GM10266 (cell line): ENCODE measurements at regions not wholly inside any gene's neighbourhood (a gene's known extent, or its start where the extent isn't known, plus 50 kb on each side); places are given as distances from the start of the nearest gene placed in this dataset.

ENCODE experiments used
- DNase-seq: peaks from one replicate; pipeline ENCODE4 v3.0.0; 2012; ENCODE audit errors: extremely low spot score
- TF ChIP-seq, protein P1 (sequence below): IDR thresholded peaks from 2 replicates; pipeline ENCODE4 v1.5.1; 2012; ENCODE audit warnings: mild to moderate bottlenecking, low read depth; ENCODE audit not compliant: control insufficient read depth, insufficient read depth; ENCODE audit errors: missing control alignments

DNA sequence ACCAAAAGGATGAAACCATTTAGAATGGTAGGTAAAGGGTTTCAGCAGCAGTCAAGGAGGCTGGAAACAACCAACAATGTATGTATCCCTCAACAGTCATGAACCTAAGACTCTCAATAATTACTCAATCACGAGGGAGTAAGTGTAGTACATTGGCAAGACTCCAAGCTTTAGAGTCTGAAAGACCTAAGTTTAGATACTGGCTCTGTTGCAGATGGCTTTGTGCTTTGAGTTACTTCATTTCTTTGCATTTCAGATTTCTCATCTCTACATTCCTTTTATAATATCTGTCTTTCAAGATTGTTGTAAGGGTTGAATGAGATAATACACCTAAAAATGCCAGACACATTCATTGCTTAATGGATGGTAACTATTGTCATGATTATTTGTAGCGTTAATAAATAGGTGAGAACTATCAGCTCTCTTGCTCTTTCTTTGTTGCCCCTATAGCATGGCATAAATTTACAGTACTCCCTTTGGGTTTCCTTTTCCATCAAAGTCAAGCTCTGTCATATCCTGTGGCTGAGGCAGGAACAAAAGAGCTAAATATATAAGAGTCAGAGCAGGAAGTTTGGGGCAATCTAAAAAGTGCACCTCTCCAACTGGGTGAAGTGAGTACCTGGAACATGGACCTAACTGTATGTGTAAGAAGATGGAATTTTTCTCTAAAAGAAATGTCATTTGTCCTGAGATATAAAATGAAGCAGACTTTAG is 228.2 kb upstream of the ZC3H12C start:
- TF ChIP-seq, protein P1, sequence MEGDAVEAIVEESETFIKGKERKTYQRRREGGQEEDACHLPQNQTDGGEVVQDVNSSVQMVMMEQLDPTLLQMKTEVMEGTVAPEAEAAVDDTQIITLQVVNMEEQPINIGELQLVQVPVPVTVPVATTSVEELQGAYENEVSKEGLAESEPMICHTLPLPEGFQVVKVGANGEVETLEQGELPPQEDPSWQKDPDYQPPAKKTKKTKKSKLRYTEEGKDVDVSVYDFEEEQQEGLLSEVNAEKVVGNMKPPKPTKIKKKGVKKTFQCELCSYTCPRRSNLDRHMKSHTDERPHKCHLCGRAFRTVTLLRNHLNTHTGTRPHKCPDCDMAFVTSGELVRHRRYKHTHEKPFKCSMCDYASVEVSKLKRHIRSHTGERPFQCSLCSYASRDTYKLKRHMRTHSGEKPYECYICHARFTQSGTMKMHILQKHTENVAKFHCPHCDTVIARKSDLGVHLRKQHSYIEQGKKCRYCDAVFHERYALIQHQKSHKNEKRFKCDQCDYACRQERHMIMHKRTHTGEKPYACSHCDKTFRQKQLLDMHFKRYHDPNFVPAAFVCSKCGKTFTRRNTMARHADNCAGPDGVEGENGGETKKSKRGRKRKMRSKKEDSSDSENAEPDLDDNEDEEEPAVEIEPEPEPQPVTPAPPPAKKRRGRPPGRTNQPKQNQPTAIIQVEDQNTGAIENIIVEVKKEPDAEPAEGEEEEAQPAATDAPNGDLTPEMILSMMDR = no peak
- peak; percentile 34 for DNase-seq

DNA sequence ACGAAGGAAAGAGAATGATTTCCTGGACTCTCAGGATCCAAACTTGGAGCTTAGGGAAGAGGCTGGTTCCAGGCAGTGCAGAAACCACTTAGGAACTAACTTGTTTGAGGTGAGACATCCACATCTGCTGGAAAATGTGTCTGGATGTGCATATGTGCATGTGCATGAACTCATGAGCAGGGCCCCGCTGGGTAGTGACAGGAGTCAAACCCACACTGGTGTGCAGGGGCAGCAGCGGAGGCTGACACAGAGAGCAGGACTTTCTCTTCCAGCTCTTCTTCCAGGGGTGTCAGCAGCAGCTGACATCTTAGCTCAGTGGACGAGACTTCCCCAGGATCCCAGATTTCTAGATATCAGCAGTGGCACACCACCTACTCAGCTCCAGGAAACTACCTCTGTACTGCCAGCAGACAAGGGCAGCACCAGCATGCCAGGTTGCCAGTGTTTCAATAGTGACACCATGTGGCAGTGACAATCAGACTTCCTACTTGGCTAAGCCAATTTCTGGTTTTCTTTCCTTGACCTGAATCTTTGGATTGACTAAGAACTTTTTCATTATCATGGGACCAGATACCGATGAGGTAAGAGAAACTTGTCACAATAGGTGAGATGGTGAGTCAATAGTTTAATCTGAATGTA is 227.5 kb upstream of the ZC3H12C start:
- no peak for DNase-seq
- TF ChIP-seq, protein P1 = peak; percentile 32

DNA sequence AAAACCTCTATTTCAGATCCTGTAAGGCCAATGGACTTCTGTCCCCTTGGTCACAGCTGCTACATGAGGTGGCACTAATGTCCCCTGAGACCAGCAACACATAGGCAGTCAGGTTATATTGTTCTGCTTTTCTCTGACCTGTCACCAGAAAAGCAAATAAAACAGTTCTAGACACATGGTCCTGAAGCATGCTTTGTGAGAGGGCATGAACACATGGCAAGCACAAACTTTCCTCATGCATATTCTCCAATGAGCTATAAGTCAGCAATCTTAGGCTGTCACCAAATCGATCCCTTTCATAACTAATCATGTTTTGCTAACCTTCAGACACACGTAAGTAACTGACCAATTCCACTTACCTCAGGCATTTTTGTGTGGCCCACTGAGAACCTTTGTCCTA is 225.4 kb upstream of the ZC3H12C start:
- TF ChIP-seq, protein P1 = no peak
- DNase-seq = no peak

DNA sequence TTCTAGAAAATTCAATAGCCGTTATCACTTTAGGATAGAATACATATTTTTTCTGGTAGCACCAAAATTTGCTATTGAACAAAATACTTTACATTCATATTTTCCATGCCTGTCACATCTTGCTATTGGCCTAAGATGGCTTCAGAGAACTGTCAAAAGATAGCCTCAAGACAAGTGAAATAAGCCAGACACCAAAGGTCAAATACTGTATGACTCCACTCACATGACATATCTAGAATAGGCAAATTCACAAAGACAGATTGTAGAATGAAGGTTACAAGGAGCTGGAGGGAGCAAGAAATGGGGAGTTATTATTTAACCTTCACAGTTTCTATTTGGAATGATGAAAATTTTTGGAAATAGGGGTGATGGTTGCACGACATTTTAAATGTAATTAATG is 223.7 kb upstream of the ZC3H12C start:
- no peak for DNase-seq
- TF ChIP-seq, protein P1 = no peak

DNA sequence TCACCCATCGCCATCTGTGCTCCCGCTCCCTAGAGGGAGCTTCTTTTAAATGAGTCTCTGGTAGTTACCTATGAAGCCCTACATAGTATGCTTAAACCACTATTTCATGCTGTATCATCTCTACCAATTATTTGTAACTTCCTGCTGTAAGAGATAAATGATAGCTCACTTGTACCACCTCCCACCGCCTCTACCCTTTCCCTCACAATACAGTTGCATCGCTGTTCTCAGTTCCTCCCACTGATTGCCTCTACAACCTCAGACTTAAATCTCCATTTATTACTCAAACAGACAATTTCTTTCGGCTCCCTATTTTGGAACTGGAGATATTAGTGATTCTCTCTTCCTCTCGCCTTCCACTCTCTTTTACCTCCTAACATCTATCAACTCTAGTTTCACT is 222.9 kb upstream of the ZC3H12C start:
- TF ChIP-seq, protein P1 = no peak
- no peak for DNase-seq

DNA sequence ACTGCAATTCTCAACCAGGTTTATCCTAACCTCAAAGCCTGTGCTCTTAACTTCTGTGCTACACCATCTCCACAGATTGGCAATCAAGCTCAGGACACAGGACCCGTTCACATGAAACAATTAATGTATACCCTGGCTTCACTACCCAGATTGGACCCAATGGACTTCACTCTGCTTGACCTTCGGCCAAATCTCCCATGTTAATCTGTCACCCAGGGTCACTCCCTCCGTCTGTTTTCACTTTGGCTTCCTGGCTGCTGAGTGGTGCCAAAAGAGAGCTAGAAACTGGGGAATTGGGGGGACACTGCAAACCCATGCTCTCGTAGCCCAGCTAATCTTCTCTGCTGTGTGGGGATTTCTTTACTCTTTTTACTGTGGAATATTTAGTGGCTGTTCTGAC is 216.1 kb upstream of the ZC3H12C start:
- TF ChIP-seq, protein P1 = no peak
- no peak for DNase-seq

DNA sequence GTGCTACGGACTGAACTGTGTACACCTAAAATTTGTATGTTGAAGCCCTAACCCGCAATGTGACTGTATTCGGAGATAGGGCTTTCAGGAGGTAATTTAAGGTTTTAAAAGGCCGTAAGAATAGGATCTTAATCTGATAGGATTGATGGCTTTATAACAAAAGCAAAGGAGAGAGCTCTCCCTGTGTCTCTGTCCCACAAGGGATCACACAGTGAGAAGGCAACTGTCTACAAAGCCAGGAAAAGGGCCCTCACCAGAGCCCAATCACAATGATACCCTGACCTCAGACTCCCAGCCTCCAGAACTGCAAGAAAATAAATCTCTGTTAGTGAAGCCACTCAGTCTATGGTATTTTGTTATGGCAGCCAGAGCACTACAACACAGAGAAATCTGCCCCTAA is 208.7 kb upstream of the ZC3H12C start:
- no peak for DNase-seq
- TF ChIP-seq, protein P1 = no peak
